ENCODE measurements at regions not wholly inside any gene's neighbourhood (a gene's known extent, or its start where the extent isn't known, plus 50 kb on each side); places are given as distances from the start of the nearest gene placed in this dataset.

DNA sequence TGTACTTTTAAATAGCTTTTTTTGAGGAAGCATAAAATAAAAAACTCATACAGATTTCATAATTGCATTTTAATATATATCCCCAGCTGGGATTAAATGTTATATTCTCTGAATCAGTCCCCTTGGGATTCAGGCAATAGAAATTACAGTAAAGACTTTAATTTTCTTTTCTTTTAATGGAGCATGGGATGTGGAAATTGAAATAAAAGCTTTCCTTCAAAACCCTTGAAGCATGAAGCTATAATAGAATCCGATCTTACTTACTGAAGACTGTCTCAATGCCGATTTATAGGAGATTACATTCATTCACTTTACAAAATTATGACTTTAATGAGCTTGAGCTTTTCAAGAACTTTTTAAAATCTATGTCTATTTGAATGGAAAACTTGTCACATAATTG, 243.4 kb downstream of the SPRY2 start:
- intact Hi-C loops (cut with DNase I) = no loop called here
- H3K27me3 ChIP-seq (ENCODE audit: control insufficient read depth, insufficient read depth) = no peaks in the 10 kb centered on the region
- no peak overlapping the region for H3K4me3 ChIP-seq (ENCODE audit: low read length)
- no peaks in the 10 kb centered on the region for H3K9me3 ChIP-seq (ENCODE audit: control insufficient read depth, low read length)
- H3K4me1 ChIP-seq (ENCODE audit: control insufficient read depth, insufficient read depth, low read length) = no peaks in the 10 kb centered on the region
- 96% methylated on average over 2 of the region's 2 CpGs for WGBS
- no peak for DNase-seq
- no peak overlapping the region for H3K27ac ChIP-seq (ENCODE audit: low read length)
- ATAC-seq = no peak

DNA sequence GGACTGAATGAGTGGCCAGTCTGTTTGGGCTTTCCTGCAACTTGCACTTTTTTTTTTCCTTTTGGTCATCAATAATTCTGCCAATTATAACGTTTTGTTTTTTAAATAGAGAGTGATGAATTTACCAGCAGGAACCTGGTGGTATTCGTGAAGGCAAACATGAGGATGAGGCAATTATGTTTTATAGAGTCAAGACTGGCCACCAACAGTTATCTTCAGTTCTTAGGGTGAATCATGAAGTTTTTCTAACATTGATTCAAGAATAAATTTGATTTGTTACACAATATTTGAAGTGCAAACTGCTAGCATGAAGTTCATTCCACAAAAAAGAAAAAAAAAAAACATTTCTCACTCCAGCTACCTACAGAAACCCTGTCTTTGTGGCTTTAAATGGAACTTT, 244.5 kb downstream of the SPRY2 start:
- intact Hi-C loops (cut with DNase I) = no loop called here
- Histone ChIP-seq H3K9me3 (ENCODE audit: control insufficient read depth, low read length) (no peaks in the 10 kb centered on the region), H3K27me3 (ENCODE audit: control insufficient read depth, insufficient read depth) (no peaks in the 10 kb centered on the region), H3K4me1 (ENCODE audit: control insufficient read depth, insufficient read depth, low read length) (no peaks in the 10 kb centered on the region), H3K4me3 (ENCODE audit: low read length) (no peak overlapping the region), H3K27ac (ENCODE audit: low read length) (no peak overlapping the region)
- DNase-seq (no peak), ATAC-seq (no peak)
- 53% methylated on average over 2 of the region's 2 CpGs for WGBS

DNA sequence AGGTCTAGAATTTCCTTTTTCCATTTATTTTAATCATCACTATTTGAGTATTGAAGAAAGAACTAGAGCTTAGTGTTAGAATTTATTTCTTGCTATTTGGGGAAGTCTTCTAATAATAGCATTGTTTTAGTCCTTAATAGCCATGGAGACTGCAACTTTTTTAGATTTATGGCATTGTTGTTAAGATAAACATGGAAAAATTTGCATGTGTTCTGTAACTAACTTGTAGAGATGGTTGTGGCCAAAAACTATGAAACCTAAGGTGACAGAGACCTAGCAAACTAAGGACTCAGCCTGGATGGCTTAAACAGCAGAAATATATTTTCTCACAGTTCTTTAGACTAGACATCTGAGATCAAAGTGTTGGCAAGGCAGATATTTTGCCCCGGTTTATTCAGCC, 246.4 kb downstream of the SPRY2 start:
- H3K4me1 ChIP-seq (ENCODE audit: control insufficient read depth, insufficient read depth, low read length) = no peaks in the 10 kb centered on the region
- H3K9me3 ChIP-seq (ENCODE audit: control insufficient read depth, low read length) = no peaks in the 10 kb centered on the region
- DNase-seq = no peak
- no peak overlapping the region for H3K27ac ChIP-seq (ENCODE audit: low read length)
- H3K27me3 ChIP-seq (ENCODE audit: control insufficient read depth, insufficient read depth) = no peaks in the 10 kb centered on the region
- intact Hi-C loops (cut with DNase I) = no loop called here
- no peak for ATAC-seq
- H3K4me3 ChIP-seq (ENCODE audit: low read length) = no peak overlapping the region
- 78% methylated on average over 1 of the region's 1 CpG for WGBS

DNA sequence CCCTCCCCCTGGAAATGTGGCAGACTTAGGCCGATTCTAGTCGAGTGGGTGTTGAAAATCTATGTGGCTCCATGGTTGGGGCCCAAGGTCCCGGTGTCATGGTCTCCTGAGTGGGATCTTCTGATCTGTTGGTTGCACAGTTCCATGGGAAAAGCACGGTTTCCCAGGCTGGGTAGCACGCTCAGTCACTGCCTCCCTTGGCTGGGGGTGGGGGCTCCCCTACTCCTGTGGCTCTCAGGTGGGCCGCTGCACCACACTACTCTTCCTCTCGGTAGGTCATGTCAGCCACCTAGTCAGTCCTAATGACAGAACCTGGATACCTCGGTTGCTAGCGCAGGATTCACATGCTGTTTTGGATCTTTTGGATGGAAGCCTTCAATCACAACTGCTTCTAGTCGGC, 247.0 kb downstream of the SPRY2 start:
- no peak overlapping the region for H3K4me3 ChIP-seq (ENCODE audit: low read length)
- intact Hi-C loops (cut with DNase I) = no loop called here
- no peaks in the 10 kb centered on the region for H3K4me1 ChIP-seq (ENCODE audit: control insufficient read depth, insufficient read depth, low read length)
- no peak for DNase-seq
- no peaks in the 10 kb centered on the region for H3K9me3 ChIP-seq (ENCODE audit: control insufficient read depth, low read length)
- ATAC-seq = no peak
- H3K27me3 ChIP-seq (ENCODE audit: control insufficient read depth, insufficient read depth) = no peaks in the 10 kb centered on the region
- 92% methylated on average over 10 of the region's 10 CpGs for WGBS
- H3K27ac ChIP-seq (ENCODE audit: low read length) = no peak overlapping the region

DNA sequence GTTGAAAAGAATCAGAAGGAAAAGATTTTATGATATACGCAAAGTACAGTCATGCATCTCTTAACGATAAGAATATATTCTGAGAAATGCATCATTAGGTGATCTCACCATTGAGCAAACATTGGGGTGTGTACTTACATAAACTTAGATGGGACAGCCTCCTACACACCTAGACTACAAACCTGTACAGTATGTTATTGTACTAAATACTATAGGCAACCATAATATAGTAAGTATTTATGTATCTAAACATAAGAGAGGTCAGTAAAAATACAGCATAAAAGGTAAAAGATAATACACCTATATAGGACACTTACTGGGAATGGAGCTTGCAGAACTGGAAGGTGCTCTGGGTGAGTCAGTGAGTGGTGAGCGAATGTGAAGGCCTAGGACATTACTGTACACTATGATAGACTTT, 254.6 kb downstream of the SPRY2 start:
- DNase-seq = no peak
- 95% methylated on average over 3 of the region's 3 CpGs for WGBS
- Histone ChIP-seq H3K4me3 (ENCODE audit: low read length) (no peak overlapping the region), H3K27me3 (ENCODE audit: control insufficient read depth, insufficient read depth) (no peaks in the 10 kb centered on the region), H3K27ac (ENCODE audit: low read length) (no peak overlapping the region), H3K4me1 (ENCODE audit: control insufficient read depth, insufficient read depth, low read length) (peaks cover 5% of the 10 kb centered on the region), H3K9me3 (ENCODE audit: control insufficient read depth, low read length) (no peaks in the 10 kb centered on the region)
- no peak for ATAC-seq
- intact Hi-C loops (cut with DNase I) = no loop called here

DNA sequence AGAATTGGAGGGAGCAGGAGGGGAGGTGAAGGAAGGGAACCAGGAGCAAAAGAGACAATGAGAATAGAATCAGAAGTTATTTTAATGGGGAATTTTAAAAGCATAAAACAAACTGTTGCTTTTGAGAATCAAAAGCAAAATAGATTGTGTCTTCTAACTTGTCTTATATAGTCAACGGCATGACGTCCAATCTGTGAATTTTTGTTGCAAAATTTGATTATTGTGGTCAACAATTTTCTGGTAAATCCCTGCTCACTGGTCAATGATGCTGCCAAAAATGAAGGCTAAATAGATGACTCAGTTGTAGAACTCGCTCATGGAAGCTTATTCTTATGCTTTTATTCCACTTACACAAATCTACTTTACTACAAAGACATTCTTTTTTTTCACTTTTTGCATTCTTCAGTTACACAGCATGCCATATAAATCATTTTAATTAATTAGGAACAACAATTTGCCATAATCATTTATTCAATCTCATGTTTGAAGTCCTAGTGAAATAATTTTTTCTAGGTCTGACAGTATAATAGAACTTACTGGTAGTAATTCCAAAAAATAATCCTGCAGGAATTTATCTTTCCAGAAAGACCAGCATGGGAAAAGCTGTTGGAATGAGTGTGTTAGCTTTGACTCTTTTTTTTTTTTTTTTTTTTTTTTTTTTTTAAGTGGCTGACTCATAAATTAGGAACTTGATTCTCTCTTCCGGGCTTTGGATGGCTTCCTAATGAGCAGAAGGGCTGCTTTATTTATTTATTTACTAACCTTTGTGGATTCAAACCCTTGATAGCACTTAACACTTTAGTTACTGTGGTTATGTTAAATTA, 256.9 kb downstream of the SPRY2 start:
- DNase-seq (no peak), ATAC-seq (peak; percentile 41 to 50)
- Histone ChIP-seq H3K4me1 (ENCODE audit: control insufficient read depth, insufficient read depth, low read length) (peaks cover 5% of the 10 kb centered on the region), H3K27me3 (ENCODE audit: control insufficient read depth, insufficient read depth) (no peaks in the 10 kb centered on the region), H3K27ac (ENCODE audit: low read length) (peak overlapping the region; percentile 81), H3K9me3 (ENCODE audit: control insufficient read depth, low read length) (no peaks in the 10 kb centered on the region), H3K4me3 (ENCODE audit: low read length) (peak overlapping the region; percentile 6)
- 29% methylated on average over 4 of the region's 4 CpGs for WGBS
- intact Hi-C loops (cut with DNase I) = no loop called here

DNA sequence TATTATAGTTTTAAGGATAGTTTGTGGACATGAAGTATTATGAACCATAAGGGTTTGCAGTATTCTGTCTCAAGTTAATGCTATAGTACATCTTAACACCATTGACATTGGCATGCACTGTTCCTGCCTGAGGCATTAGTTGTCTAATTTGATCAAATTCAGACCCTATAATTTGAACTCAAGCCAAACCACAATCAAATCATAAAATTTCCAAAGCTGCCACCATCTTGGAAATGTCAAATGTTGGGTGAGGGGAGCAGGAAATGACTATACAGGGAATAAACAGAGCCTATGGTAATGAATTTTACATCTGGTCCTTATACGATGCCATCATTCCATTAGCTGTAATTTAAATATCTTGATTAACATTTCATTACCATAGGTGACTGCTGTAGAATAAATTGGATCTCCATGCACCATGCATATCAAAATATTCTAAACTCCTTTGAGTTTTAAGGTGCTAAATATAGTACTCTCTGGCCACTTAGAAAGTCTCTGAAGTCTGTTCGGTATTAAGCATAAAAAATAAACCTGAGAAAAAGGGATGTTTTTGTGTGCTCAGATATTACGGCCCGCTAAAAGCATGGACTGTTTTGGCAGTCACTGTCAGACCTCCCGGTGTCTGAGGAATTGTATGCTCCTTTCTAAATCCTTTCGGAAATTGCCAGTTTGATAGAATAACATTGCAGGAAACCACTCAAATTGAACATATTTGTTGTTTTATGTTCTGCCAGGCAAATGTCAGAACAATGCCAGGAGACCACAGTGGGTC, 257.7 kb downstream of the SPRY2 start:
- WGBS = 30% methylated on average over 6 of the region's 6 CpGs
- H3K27ac ChIP-seq (ENCODE audit: low read length) = peak overlapping the region; percentile 81
- no peaks in the 10 kb centered on the region for H3K9me3 ChIP-seq (ENCODE audit: control insufficient read depth, low read length)
- peak in 1 of 2 donors; percentile 44 for ATAC-seq
- peaks cover 5% of the 10 kb centered on the region for H3K4me1 ChIP-seq (ENCODE audit: control insufficient read depth, insufficient read depth, low read length)
- peak overlapping the region; percentile 6 for H3K4me3 ChIP-seq (ENCODE audit: low read length)
- DNase-seq = no peak
- intact Hi-C loops (cut with DNase I) = no loop called here
- H3K27me3 ChIP-seq (ENCODE audit: control insufficient read depth, insufficient read depth) = no peaks in the 10 kb centered on the region

DNA sequence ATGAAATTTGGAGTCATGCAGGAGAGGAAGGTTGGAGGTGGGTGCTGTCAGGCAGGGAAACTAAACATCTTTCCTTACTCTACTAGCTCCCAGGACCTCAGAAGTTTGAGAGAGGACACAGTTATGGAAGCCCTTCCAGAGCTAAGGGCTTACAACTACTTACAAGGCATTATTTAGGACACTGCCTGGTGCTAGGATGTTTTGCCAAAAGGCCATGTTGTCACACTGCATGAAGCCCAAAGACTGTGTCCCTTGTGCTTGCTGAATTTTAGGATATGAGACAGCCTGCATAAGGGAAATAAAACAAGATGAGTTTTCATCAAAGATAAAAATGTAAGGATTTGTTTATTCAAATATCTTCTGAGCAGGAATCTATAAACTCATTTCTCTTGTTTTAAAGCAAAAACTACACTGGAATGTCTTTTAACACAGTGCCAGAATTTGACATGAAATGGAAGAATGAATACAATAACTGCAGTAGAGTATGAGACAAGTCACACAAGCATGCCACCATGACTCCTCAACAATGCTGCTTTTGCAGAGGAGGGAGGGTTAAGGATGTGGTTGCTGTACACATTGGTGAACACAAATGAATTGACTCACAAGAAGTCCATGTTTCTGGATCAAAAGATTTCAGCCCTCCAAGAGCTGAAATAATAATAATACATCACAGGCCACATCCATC, 258.4 kb downstream of the SPRY2 start:
- DNase-seq = no peak
- H3K27ac ChIP-seq (ENCODE audit: low read length) = no peak overlapping the region
- no peak for ATAC-seq
- no peaks in the 10 kb centered on the region for H3K9me3 ChIP-seq (ENCODE audit: control insufficient read depth, low read length)
- no peaks in the 10 kb centered on the region for H3K27me3 ChIP-seq (ENCODE audit: control insufficient read depth, insufficient read depth)
- peaks cover 5% of the 10 kb centered on the region for H3K4me1 ChIP-seq (ENCODE audit: control insufficient read depth, insufficient read depth, low read length)
- intact Hi-C loops (cut with DNase I) = no loop called here
- no peak overlapping the region for H3K4me3 ChIP-seq (ENCODE audit: low read length)

DNA sequence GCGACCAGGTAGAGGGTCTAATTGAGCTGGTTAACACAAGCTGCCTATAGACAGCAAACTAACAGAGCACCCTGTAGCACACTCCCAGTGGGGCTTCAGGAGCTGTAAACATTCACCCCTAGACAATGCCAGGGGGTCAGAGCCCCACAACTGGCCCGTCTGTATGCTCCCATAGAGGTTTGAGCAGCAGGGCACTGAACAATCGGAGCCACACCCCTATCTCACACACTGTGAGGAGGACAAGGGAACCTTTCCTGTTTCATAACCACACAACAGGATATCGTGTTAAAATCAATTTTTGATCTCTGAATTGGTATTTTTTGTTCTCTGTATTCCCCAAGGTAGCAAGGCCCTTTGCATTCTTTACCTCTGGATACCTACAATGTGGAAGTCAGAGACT, 266.1 kb downstream of the SPRY2 start:
- intact Hi-C loops (cut with DNase I) = no loop called here
- Histone ChIP-seq H3K27ac (ENCODE audit: low read length) (no peak overlapping the region), H3K4me3 (ENCODE audit: low read length) (no peak overlapping the region), H3K27me3 (ENCODE audit: control insufficient read depth, insufficient read depth) (no peaks in the 10 kb centered on the region), H3K4me1 (ENCODE audit: control insufficient read depth, insufficient read depth, low read length) (no peaks in the 10 kb centered on the region), H3K9me3 (ENCODE audit: control insufficient read depth, low read length) (no peaks in the 10 kb centered on the region)
- DNase-seq (no peak), ATAC-seq (no peak)
- WGBS = 89% methylated on average over 4 of the region's 4 CpGs

DNA sequence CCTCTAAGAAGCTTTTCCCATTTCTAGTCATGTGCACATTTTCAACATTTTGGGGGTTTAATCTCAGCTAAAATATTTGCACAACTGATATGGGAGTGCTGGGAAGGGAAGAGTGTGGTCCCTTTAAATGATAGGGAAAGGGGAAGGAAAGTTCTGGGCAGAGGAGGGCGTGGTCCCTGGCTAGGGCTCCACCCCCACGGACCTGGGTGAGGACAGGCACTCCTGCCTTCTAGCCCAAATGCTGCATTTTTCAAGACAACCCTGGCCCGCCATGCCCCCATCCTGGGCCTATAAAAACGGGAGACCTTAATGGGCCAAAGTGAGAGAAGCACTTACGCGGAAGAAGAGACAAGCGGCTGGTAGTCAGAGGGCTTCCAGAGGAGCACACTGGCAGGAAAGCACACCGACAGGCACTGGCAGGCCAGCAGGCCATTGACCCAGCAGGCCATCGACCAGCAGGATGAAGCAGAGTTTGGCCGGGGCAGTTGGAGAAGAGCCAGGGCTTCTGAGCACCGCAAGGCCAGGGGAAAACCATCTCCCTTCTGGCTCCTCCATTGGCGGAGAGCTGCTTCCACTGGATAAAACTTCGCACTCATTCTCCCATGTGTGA, 266.7 kb downstream of the SPRY2 start:
- DNase-seq (no peak), ATAC-seq (no peak)
- intact Hi-C loops (cut with DNase I) = no loop called here
- Histone ChIP-seq H3K27me3 (ENCODE audit: control insufficient read depth, insufficient read depth) (no peaks in the 10 kb centered on the region), H3K9me3 (ENCODE audit: control insufficient read depth, low read length) (no peaks in the 10 kb centered on the region), H3K27ac (ENCODE audit: low read length) (no peak overlapping the region), H3K4me1 (ENCODE audit: control insufficient read depth, insufficient read depth, low read length) (no peaks in the 10 kb centered on the region), H3K4me3 (ENCODE audit: low read length) (no peak overlapping the region)
- 89% methylated on average over 13 of the region's 13 CpGs for WGBS

DNA sequence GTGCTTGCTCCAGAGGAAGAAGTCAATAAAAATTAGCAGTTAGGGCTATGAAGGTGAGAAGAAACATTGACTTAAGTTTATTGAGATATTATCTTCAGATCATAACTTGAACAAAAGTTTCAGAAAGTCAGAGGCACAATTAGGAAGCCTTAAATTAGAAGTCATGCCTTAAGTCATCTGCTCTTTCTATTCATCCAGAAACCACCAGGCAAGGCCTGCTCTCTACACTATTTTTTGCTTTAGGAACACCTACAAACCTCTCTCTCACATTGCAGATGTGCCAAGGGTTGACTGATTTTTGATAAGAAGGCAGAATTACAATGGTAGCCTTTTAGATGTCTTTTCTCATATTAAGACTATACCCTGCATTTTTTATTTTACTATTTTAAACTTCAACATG, 268.7 kb downstream of the SPRY2 start:
- H3K4me1 ChIP-seq (ENCODE audit: control insufficient read depth, insufficient read depth, low read length) = no peaks in the 10 kb centered on the region
- H3K27ac ChIP-seq (ENCODE audit: low read length) = no peak overlapping the region
- ATAC-seq (no peak), DNase-seq (no peak)
- H3K4me3 ChIP-seq (ENCODE audit: low read length) = no peak overlapping the region
- intact Hi-C loops (cut with DNase I) = no loop called here
- H3K27me3 ChIP-seq (ENCODE audit: control insufficient read depth, insufficient read depth) = no peaks in the 10 kb centered on the region
- no peaks in the 10 kb centered on the region for H3K9me3 ChIP-seq (ENCODE audit: control insufficient read depth, low read length)
